HG03175 (cell line): ENCODE measurements at regions not wholly inside any gene's neighbourhood (a gene's known extent, or its start where the extent isn't known, plus 50 kb on each side); places are given as distances from the start of the nearest gene placed in this dataset.

Source experiments
- ATAC-seq: cut with Tn5 transposase; IDR thresholded peaks from one replicate; pipeline ENCODE4 v1.9.1; 2021; ENCODE audit warnings: mild to moderate bottlenecking, moderate library complexity; ENCODE audit not compliant: unreplicated experiment

DNA sequence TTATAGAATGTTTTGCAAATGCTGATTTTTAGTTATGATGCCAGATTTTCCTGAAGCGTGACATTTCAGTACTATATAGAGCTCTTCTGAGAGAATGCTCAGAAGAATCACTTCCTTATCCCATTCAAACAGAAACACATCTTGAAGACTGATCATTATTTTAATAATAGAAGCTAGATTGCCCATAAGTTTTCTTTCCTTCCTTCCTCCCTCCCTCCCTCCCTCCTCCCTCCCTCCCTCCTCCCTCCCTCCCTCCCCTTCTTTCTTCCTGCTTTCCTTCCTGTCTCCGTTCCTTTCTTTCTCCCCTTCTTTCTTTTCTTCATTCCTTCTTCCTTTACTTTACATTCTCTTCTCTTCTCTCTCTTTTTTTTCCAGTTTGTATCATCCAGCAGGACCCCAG, 767.4 kb downstream of the IRX1 start:
- ATAC-seq = no peak

DNA sequence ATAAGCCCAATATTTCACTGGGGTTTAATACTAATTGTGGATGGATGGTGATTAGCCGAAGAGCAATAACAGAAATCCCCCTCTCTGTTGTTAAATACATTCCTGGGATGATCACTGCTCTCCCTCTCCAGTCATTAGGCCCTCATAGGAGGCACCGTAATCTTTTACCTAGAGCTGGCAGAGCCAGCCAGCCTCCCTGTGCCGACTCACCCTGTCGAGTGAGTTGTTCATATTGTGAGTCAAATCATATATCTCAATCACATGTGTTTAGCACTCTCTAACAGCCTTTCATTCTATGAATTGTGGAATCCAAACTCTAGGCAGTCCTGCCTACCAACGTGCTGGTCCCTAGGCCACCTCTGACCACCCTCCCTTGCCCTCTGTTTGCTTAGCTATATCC, 771.0 kb downstream of the IRX1 start:
- no peak for ATAC-seq

GRCh38 chr5:4370218-4370617, 769.9 kb upstream of the ADAMTS16 start:
- ATAC-seq = no peak

DNA sequence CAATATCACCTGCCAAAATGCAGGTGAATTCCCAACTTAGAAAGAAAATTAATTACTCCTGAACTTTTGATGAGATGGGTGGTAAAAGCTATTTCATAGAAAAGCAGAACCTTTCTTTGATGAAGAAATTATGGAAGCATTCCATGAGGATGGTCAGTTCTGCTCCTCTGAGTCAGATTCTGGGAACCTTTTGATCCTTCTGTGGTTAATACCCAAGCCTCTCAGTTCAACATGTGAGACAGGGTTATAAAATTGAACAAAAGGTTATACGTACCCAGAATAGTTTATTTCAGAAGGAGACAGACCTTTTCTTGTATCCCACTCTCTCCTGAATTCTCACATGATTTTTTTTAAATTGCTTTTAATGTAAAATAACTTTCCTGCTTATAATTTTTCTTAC, 767.6 kb upstream of the ADAMTS16 start:
- no peak for ATAC-seq

- no peak for ATAC-seq
These were observed 766.9 kb upstream of the ADAMTS16 start for GRCh38 chr5:4373051-4373820.

DNA sequence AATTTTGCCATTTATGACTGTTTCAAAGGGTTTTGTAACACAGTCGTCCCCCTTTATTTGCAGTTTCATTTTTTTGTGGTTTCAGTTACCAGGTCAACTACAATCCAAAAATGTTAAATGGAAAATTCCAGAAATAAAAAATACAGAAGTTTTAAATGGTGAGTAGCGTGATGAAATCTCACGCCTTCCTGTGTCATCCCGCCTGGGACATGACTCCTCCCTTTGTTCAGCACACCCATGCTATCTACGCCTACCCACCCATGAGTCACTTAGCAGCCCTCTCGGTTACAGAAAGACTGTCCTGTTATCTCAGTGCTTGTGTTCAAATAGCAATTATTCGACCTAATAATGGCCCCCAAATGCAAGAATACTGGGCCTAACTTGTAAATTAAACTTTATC, 765.3 kb upstream of the ADAMTS16 start:
- no peak for ATAC-seq

GRCh38 chr5:4375640-4376039, 764.5 kb upstream of the ADAMTS16 start:
- no peak for ATAC-seq

- ATAC-seq = no peak
These were observed 757.0 kb upstream of the ADAMTS16 start for GRCh38 chr5:4383102-4383501.

DNA sequence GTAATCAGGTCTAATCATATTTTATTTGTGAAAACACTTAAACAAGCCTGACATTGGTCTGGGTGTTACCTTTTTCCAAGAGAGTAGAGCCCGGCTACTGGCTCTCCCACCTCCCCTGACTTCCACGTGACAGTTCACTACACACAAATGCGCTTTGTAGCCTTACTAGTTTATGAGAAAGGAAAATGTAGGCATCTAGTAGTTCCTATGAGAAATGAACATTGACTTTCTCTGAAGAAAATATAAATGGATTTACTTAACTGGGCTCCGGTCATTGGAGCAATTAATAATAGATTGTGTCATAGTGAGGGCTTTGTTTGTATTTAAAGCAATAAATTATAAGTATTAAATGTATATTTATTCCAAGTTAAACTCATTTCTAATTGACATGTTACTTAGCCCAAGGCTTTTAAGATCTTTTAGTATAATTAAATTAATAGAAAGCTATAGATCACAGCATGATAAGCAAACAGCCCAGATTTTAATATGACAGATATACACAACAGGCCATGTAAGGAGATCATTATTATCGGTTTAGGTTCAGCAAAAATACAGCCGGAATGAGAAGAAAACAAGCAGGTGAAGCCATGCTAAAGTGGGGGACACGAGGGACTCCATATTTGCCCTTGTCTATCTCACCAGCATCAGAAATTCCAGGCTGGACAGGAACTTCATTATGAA, 756.5 kb upstream of the ADAMTS16 start:
- ATAC-seq = no peak

DNA sequence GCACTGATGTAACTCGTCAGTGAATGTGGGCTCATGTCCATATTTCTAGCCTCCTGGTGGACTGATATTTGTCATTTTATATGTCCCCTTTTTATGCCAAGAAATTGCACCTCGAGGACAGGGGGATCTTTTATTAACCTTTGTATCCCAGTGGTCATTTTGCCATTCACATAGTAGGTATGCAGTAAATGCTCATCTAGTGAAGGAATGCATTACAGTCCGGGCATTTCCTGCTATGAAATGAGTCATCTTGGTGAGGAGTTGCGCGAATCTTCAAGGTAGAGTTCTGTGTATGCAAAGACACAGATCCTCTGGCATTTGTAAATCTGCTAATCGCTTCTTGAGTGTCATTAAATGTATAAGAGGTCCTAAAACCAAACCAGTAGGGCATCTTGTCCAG, 755.5 kb upstream of the ADAMTS16 start:
- no peak for ATAC-seq

- ATAC-seq = no peak
These were observed 754.0 kb upstream of the ADAMTS16 start for GRCh38 chr5:4386152-4386551.

DNA sequence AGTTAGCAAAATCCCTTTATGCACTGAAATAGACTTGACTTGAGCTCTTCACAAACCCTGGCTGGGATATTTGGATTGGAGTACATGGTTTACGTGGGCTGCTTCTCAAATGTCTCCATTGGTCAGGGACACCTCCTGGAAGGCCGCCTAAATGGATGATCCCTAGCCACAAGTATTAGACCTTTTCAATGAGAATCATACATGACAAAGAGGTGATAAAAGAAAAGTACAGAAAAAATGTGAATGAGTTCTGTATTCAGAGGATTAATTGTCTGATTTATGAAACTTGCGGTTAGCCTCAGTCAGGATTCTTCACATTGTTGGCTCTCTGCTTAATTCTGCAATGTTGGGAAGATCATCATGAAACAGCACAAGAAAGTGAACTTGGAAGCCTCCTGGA, 752.8 kb upstream of the ADAMTS16 start:
- no peak for ATAC-seq

DNA sequence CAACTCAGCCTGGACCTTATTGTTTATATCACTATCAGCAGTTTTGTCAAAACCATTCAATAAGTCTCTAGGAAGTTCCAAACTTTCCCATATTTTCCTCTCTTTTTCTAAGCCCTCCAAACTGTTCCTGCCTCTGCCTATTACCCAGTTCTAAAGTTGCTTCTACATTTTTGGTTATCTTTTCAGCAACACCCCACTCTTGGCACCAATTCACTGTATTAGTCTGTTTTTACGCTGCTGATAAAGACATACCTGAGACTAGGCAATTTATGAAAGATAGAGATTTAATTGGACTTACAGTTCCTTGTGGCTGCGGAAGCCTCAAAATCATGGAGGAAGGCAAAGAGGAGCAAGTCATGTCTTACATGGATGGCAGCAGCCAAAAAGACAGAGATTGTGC, 744.4 kb upstream of the ADAMTS16 start:
- no peak for ATAC-seq

- no peak for ATAC-seq
These were observed 734.4 kb upstream of the ADAMTS16 start for GRCh38 chr5:4405614-4406219.

DNA sequence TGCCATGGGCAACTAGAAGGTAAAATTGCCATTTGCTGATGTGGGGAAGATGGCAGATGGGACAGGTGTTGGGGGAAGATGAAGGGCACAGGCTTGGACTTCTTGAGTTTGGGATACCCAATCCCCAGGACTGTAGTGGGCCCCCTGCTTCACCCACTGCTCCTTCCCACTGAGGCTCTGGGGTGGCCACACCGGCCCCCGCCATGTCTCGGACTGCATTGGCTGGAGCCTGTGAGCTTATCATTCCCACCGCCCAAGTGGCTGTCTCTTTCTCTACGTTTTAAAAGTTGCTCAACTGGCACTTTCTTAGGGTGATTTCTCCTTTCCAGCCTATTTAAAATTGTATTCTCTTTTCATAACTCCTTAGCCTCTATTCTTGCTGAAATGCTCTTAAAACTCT, 730.0 kb upstream of the ADAMTS16 start:
- no peak for ATAC-seq

DNA sequence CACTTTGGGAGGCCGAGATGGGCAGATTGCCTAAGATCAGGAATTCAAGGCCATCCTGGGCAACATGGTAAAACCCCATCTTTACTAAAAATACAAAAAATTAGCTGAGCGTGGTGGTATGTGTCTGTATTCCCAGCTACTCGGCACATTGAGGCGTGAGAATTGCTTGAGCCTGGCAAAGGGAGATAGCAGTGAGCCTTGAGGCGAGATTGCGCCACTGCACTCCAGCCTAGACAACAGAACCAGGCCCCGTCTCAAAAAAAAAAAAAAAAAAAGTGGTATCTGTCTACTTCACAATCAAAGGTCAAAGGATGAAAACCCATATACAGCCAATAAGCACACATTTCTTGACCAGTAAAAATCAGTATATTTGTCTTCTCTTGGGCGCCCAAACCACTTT, 728.5 kb upstream of the ADAMTS16 start:
- ATAC-seq = no peak

GRCh38 chr5:4413996-4414395, 726.1 kb upstream of the ADAMTS16 start:
- no peak for ATAC-seq

- ATAC-seq = no peak
These were observed 722.0 kb upstream of the ADAMTS16 start for GRCh38 chr5:4418084-4418483.

- no peak for ATAC-seq
These were observed 720.8 kb upstream of the ADAMTS16 start for GRCh38 chr5:4419281-4419680.

GRCh38 chr5:4420177-4420576, 720.0 kb upstream of the ADAMTS16 start:
- ATAC-seq = no peak

DNA sequence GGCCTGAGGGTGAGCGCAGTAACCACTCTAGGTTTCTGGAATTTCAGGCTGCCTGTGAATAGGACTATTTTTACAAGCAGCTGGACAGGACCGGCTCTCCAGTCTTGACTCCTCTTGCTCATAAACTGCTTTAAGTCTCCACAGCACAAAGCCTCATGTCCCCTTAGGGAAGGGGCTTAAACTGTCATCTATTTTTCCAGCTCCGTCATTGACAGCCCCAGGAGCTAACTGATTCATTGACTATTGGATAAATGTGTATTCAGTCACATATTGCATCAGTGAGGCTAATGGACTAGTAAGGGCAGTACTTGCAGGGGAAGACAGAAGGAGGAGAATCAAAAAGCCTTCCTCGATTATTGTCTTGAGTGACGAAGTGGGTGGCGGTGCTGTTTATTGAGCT, 719.4 kb upstream of the ADAMTS16 start:
- ATAC-seq = no peak

DNA sequence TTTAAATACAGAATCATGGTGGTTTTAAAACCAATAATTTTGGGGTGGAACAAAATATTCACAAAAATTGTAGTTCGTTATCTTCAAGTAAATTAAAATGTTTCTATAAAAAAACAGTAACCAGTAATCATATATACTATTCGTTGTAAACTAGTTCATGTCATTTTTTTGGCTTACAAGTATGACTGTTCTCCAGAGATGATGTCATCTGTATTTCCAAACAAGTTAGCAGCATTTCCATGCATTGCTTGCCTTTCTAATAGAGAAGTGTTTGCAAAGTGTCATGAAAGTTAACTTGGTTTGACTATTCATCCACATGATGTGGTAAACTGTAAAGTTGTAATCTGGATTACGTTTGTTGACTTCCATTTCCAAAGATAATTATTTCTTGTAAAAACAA, 717.9 kb upstream of the ADAMTS16 start:
- ATAC-seq = no peak
